Ishikawa (cell line): ENCODE measurements at regions not wholly inside any gene's neighbourhood (a gene's known extent, or its start where the extent isn't known, plus 50 kb on each side); places are given as distances from the start of the nearest gene placed in this dataset.

Experiments used
- CEBPB ChIP-seq: IDR thresholded peaks from 2 replicates; pipeline ENCODE4 v1.6.1; 2012
- CREB1 ChIP-seq: IDR thresholded peaks from 2 replicates; pipeline ENCODE4 v1.6.1; 2012; ENCODE audit warnings: low read depth
- EGR1 ChIP-seq: IDR thresholded peaks from 2 replicates; pipeline ENCODE4 v1.6.1; 2012
- EP300 ChIP-seq: IDR thresholded peaks from 2 replicates; pipeline ENCODE4 v1.6.1; 2012; ENCODE audit warnings: borderline replicate concordance
- FOXM1 ChIP-seq: IDR thresholded peaks from 2 replicates; pipeline ENCODE4 v1.6.1; 2012; ENCODE audit warnings: low read depth, borderline replicate concordance
- NFIC ChIP-seq: IDR thresholded peaks from 2 replicates; pipeline ENCODE4 v1.6.1; 2012
- RAD21 ChIP-seq: IDR thresholded peaks from 2 replicates; pipeline ENCODE4 v1.6.1; 2012; ENCODE audit warnings: low read depth
- TAF1 ChIP-seq: IDR thresholded peaks from 2 replicates; pipeline ENCODE4 v1.6.1; 2012; ENCODE audit warnings: low read depth, mild to moderate bottlenecking
- TCF12 ChIP-seq: IDR thresholded peaks from 2 replicates; pipeline ENCODE4 v1.6.1; 2012; ENCODE audit warnings: low read depth
- TEAD4 ChIP-seq: IDR thresholded peaks from 2 replicates; pipeline ENCODE4 v1.6.1; 2012
- YY1 ChIP-seq: IDR thresholded peaks from 2 replicates; pipeline ENCODE4 v1.6.1; 2012; ENCODE audit warnings: low read depth
- ZBTB7A ChIP-seq: IDR thresholded peaks from 2 replicates; pipeline ENCODE4 v1.6.1; 2012; ENCODE audit warnings: low read depth
- TF ChIP-seq, protein P1 (sequence below): IDR thresholded peaks from 2 replicates; pipeline ENCODE4 v1.6.1; 2012
- TF ChIP-seq, protein P2 (sequence below): IDR thresholded peaks from 2 replicates; pipeline ENCODE4 v1.6.1; 2012; ENCODE audit warnings: low read depth, mild to moderate bottlenecking
- TF ChIP-seq, protein P3 (sequence below): IDR thresholded peaks from 2 replicates; pipeline ENCODE4 v1.6.1; 2012

DNA sequence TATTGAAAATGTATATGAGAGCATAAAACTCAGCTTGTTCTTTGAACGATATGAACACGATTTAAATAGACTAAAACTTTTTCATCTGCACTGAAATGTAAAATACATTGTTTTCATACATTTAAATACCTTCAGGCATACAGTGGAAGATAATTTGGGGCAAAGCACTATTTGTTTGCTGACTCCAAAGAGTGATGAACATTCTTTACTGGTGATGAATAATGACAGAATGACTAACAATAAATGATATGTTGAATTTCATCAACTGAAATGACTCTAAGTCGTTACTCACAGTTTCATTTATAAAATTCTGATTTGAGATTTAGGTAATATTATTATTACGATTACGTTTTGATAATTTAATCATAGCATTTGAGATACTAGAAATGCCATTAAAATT is 1160.1 kb downstream of the NLGN4X start:
- TF ChIP-seq TAF1 = no peak
- TF ChIP-seq CREB1 = no peak
- TF ChIP-seq, protein P1, sequence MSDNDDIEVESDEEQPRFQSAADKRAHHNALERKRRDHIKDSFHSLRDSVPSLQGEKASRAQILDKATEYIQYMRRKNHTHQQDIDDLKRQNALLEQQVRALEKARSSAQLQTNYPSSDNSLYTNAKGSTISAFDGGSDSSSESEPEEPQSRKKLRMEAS = no peak
- TF ChIP-seq, protein P2, sequence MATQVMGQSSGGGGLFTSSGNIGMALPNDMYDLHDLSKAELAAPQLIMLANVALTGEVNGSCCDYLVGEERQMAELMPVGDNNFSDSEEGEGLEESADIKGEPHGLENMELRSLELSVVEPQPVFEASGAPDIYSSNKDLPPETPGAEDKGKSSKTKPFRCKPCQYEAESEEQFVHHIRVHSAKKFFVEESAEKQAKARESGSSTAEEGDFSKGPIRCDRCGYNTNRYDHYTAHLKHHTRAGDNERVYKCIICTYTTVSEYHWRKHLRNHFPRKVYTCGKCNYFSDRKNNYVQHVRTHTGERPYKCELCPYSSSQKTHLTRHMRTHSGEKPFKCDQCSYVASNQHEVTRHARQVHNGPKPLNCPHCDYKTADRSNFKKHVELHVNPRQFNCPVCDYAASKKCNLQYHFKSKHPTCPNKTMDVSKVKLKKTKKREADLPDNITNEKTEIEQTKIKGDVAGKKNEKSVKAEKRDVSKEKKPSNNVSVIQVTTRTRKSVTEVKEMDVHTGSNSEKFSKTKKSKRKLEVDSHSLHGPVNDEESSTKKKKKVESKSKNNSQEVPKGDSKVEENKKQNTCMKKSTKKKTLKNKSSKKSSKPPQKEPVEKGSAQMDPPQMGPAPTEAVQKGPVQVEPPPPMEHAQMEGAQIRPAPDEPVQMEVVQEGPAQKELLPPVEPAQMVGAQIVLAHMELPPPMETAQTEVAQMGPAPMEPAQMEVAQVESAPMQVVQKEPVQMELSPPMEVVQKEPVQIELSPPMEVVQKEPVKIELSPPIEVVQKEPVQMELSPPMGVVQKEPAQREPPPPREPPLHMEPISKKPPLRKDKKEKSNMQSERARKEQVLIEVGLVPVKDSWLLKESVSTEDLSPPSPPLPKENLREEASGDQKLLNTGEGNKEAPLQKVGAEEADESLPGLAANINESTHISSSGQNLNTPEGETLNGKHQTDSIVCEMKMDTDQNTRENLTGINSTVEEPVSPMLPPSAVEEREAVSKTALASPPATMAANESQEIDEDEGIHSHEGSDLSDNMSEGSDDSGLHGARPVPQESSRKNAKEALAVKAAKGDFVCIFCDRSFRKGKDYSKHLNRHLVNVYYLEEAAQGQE = no peak
- TF ChIP-seq RAD21 = no peak
- TF ChIP-seq CEBPB = no peak
- TF ChIP-seq, protein P3, sequence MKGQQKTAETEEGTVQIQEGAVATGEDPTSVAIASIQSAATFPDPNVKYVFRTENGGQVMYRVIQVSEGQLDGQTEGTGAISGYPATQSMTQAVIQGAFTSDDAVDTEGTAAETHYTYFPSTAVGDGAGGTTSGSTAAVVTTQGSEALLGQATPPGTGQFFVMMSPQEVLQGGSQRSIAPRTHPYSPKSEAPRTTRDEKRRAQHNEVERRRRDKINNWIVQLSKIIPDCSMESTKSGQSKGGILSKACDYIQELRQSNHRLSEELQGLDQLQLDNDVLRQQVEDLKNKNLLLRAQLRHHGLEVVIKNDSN = no peak
- no peak for TF ChIP-seq ZBTB7A
- TF ChIP-seq EGR1 = no peak
- TF ChIP-seq YY1 = no peak
- no peak for TF ChIP-seq EP300
- TF ChIP-seq TEAD4 = no peak
- no peak for TF ChIP-seq NFIC
- TF ChIP-seq FOXM1 = no peak
- no peak for TF ChIP-seq TCF12

DNA sequence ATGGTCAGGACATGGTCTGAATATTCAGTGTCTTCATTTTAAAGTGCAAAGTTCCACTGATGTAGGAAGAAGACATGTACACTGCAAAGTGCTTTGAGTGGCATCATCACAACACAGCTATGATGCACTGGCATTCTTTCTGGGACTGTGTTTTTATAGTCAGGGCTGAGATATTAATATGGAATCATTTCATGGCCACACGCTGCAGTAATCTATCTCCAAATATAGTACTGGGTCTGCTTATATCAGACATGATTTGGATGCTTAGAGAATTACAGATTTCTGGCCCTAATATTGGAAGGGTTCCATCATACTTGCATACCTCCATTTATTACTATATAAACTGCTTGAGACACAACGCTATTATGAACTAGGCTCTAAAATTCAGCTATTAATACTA is 1170.9 kb downstream of the NLGN4X start:
- no peak for TF ChIP-seq TCF12
- TF ChIP-seq TAF1 = no peak
- TF ChIP-seq ZBTB7A = no peak
- TF ChIP-seq TEAD4 = no peak
- no peak for TF ChIP-seq YY1
- TF ChIP-seq CEBPB = no peak
- TF ChIP-seq CREB1 = no peak
- TF ChIP-seq EGR1 = no peak
- no peak for TF ChIP-seq FOXM1
- no peak for TF ChIP-seq RAD21
- no peak for TF ChIP-seq NFIC
- TF ChIP-seq, protein P2 = no peak
- TF ChIP-seq EP300 = no peak
- TF ChIP-seq, protein P3 = no peak
- TF ChIP-seq, protein P1 = no peak

DNA sequence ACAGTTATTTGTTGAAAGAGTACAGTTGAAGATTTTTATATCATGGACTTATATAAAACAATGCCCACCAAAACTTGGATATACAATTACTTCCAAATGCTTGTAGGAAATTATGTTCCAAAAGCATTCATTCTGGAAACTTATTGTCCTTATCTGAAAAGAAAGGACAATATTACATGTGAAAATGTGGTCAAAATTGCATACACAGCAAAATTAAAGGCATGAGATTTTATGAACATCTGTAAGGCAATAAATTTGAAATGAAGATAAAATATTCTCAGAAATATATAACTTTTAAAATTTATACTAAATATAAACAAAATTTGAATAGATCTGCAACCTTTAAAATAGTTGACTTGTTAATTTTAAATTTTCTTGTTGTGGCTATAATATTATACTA is 1173.8 kb downstream of the NLGN4X start:
- TF ChIP-seq EP300 = no peak
- TF ChIP-seq TCF12 = no peak
- TF ChIP-seq TEAD4 = no peak
- no peak for TF ChIP-seq RAD21
- TF ChIP-seq, protein P2 = no peak
- no peak for TF ChIP-seq ZBTB7A
- no peak for TF ChIP-seq CREB1
- TF ChIP-seq CEBPB = no peak
- TF ChIP-seq FOXM1 = no peak
- TF ChIP-seq TAF1 = no peak
- TF ChIP-seq, protein P3 = no peak
- TF ChIP-seq, protein P1 = no peak
- TF ChIP-seq NFIC = no peak
- TF ChIP-seq YY1 = no peak

DNA sequence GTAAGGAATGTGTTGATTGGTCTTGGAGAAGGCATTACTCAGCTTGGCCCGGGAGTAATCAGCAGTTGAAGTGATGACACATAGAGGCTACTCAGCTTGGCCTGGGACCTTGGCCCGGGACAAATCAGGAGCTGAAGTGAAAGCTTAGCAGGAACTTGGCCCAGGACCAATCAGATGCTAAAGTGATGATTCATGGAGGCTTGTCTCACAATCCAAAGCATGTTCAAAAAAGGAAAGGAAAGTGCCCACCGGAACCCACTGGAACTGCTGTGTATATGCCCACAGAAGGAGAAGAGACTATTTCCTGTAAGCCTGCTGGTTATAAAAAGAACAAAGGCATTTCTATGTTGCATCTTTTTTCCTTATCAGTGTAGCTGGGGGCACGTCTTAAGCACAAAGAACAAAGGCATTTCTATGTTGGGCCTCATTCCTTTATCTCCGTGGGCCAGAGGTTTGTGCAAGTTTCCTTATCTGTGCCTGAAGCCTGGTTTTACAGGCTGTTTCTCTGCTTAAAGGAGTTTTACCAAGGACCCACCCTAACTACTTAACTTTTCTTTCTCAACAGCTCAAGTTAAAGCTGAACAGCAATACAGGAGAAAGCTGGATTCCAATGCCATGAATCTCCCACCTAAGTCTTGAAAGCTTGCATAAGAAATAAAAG is 1176.7 kb downstream of the NLGN4X start:
- TF ChIP-seq TEAD4 = no peak
- TF ChIP-seq EP300 = no peak
- TF ChIP-seq EGR1 = no peak
- TF ChIP-seq RAD21 = no peak
- no peak for TF ChIP-seq CREB1
- TF ChIP-seq, protein P3 = no peak
- TF ChIP-seq TCF12 = no peak
- no peak for TF ChIP-seq ZBTB7A
